Activated CD8-positive, alpha-beta T cell treated with anti-CD3 and anti-CD28 coated beads for 36 hours (primary cell): ENCODE measurements at regions not wholly inside any gene's neighbourhood (a gene's known extent, or its start where the extent isn't known, plus 50 kb on each side); places are given as distances from the start of the nearest gene placed in this dataset.

Experiments
- ATAC-seq: fragments of 200-7000 bp; cut with Tn5 transposase; one replicate; pipeline ENCODE4 v1.10.0; 2021; ENCODE audit warnings: mild to moderate bottlenecking, moderate library complexity
- CTCF ChIA-PET: fragments of 350-600 bp; sonication (Branson Sonifier 250); formaldehyde crosslinking; loops from one replicate; lab custom pipeline; 2021; ENCODE audit warnings: antibody characterized with exemption; lab: Charles Lee
- POLR2A ChIA-PET: fragments of 350-600 bp; sonication (Branson Sonifier 250); formaldehyde crosslinking; loops from one replicate; lab custom pipeline; 2021; ENCODE audit warnings: antibody characterized with exemption; lab: Charles Lee
- DNase-seq: peaks from one replicate; pipeline ENCODE4 v3.0.0-alpha.2; 2020
- H3K27ac Mint-ChIP-seq: one replicate; pipeline ENCODE4 v1.8.0; 2021; ENCODE audit warnings: mild to moderate bottlenecking, mixed read lengths
- H3K27me3 Mint-ChIP-seq: one replicate; pipeline ENCODE4 v1.8.0; 2021; ENCODE audit warnings: mixed read lengths
- H3K36me3 Mint-ChIP-seq: one replicate; pipeline ENCODE4 v1.8.0; 2021; ENCODE audit warnings: low read depth, mixed read lengths
- H3K4me1 Mint-ChIP-seq: one replicate; pipeline ENCODE4 v1.8.0; 2021; ENCODE audit warnings: low read depth, mixed read lengths
- H3K4me3 Mint-ChIP-seq: one replicate; pipeline ENCODE4 v1.8.0; 2021; ENCODE audit warnings: mild to moderate bottlenecking, moderate library complexity, mixed read lengths
- H3K9me3 Mint-ChIP-seq: one replicate; pipeline ENCODE4 v1.8.0; 2021; ENCODE audit warnings: mixed read lengths
- intact Hi-C: fragments of 100-400 bp; cut with micrococcal nuclease; formaldehyde crosslinking; loops from one replicate; pipeline ENCODE4 v1.10.0; 2022
- TF ChIP-seq, protein P1 (sequence below): fragments of 200-600 bp; IDR thresholded peaks from one replicate; pipeline ENCODE4 v1.8.0; 2022; ENCODE audit warnings: antibody characterized with exemption, mild to moderate bottlenecking

DNA sequence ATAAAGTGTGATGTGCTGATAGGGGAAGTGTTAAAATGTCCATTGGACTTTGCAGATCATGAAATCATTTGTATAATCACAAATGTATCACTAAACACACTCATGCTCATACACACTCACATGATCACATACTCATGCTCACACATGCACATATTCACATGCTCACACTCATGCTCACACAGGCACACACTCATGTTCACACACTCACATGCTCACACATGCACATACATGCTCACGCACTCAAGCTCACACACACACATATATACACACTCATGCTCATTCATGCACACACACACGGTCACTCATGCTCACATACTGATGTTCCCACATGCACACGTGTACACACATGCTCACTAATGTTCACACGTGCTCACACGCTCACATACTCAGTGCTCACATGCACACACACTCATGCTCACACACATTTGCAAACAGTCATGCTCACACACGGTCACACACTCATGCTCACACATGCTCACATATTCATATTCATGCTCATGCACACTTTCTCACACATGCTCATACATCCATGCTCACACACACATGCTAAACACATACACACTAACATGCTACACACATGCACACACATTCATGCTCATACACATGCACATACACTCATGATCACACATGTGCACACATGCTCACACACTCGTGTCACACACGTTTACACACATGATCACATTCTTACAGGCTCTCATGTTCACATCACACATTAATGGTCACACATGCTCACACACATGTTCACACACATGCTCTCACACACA lies 116.7 kb upstream of the GJB6 start:
- Mint-ChIP-seq H3K27ac (no peak overlapping the region), H3K4me1 (no peaks in the 10 kb centered on the region), H3K36me3 (no peaks in the 10 kb centered on the region), H3K27me3 (no peaks in the 10 kb centered on the region), H3K9me3 (no peaks in the 10 kb centered on the region), H3K4me3 (no peak overlapping the region)
- POLR2A ChIA-PET = no interaction called here
- intact Hi-C loops = no loop called here
- TF ChIP-seq, protein P1, sequence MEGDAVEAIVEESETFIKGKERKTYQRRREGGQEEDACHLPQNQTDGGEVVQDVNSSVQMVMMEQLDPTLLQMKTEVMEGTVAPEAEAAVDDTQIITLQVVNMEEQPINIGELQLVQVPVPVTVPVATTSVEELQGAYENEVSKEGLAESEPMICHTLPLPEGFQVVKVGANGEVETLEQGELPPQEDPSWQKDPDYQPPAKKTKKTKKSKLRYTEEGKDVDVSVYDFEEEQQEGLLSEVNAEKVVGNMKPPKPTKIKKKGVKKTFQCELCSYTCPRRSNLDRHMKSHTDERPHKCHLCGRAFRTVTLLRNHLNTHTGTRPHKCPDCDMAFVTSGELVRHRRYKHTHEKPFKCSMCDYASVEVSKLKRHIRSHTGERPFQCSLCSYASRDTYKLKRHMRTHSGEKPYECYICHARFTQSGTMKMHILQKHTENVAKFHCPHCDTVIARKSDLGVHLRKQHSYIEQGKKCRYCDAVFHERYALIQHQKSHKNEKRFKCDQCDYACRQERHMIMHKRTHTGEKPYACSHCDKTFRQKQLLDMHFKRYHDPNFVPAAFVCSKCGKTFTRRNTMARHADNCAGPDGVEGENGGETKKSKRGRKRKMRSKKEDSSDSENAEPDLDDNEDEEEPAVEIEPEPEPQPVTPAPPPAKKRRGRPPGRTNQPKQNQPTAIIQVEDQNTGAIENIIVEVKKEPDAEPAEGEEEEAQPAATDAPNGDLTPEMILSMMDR = no peak
- CTCF ChIA-PET = no interaction called here
- DNase-seq (no peak), ATAC-seq (no peak)

DNA sequence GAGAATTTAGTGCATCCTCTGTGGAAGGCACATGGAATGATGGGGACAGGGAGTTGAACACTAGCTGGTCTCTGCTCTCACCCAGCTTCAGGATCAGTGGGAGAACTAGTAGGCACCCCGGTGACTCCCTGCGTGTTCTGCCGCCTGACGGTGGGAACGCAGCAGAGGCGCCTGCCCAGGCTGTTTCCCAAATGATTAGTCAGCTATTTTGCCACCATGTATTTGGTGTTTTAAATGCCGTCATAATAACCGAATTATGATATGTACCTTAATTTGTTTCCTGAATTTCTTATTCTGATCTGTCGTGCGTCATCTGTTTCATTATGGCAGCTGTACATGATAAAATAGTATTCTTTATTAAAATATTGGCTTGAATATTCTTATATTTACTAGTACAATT lies 115.9 kb upstream of the GJB6 start:
- Mint-ChIP-seq H3K4me3 (no peak overlapping the region), H3K9me3 (no peaks in the 10 kb centered on the region), H3K27ac (no peak overlapping the region), H3K27me3 (no peaks in the 10 kb centered on the region), H3K4me1 (no peaks in the 10 kb centered on the region), H3K36me3 (no peaks in the 10 kb centered on the region)
- DNase-seq = no peak
- CTCF ChIA-PET = no interaction called here
- ATAC-seq = no peak
- intact Hi-C loops = no loop called here
- TF ChIP-seq, protein P1 = no peak
- POLR2A ChIA-PET = no interaction called here

DNA sequence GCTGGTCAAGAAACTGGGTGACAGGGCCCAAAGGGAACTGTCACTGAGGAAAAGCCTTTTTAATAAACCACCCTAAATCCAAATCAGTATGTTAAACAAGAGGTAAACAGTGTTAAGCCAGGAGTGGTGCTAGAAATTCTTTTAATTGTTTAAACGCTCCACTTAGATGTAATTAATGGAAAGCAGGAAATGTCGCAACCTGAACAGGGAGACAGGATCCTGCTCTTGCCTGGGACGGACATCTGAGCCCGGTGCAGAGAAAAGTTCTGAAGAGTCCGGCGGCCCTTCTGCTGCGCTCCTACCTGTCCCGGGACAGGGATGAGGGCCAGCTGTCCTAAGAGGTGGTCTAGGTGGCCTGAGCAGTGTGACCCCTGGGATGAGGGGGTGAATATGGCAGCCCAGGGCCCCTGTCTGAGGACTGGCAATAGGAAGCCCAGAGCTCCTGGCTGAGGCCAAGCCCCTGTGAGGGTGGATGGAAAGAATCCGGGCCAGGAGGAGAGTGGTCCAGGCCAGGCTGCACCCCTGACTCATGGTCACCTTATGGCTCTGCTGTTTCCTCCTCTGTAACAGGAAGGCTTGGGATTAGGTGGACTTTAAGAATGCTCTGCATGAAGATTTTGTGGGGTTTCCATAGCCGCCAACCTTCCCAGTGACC lies 112.8 kb upstream of the GJB6 start:
- TF ChIP-seq, protein P1 = no peak
- Mint-ChIP-seq H3K27me3 (no peaks in the 10 kb centered on the region), H3K4me3 (no peak overlapping the region), H3K27ac (no peak overlapping the region), H3K4me1 (no peaks in the 10 kb centered on the region), H3K9me3 (no peaks in the 10 kb centered on the region), H3K36me3 (no peaks in the 10 kb centered on the region)
- intact Hi-C loops = no loop called here
- ChIA-PET CTCF (no interaction called here), POLR2A (no interaction called here)
- ATAC-seq (no peak), DNase-seq (no peak)

DNA sequence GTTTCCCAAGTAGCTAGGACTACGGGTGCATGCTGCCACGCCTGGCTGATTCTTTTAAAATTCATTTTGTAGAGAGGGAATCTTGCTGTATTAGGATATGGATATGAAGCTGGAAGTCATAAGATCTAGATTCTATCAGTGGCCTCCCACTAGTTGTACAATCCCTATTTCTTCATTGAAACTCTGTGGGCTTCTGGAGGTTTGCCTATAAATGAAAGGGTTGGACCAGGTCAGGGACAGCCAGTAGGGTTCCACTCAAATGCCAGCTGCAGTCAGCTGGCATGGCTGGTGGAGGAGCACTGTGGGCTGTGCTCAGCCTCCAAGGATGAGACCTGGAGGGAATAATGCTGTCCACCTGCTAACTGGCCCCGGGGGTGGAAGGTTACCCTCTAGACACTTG lies 110.2 kb upstream of the GJB6 start:
- ChIA-PET POLR2A (no interaction called here), CTCF (interaction anchor here (1.6 kb wide), 1 partner anchor 145 kb away, joined by 7 read pairs; no protein-coding TSS in a partner anchor)
- intact Hi-C loops = no loop called here
- no peaks in the 10 kb centered on the region for H3K27me3 Mint-ChIP-seq
- H3K4me1 Mint-ChIP-seq = peaks cover 3% of the 10 kb centered on the region
- H3K9me3 Mint-ChIP-seq = no peaks in the 10 kb centered on the region
- no peak overlapping the region for H3K4me3 Mint-ChIP-seq
- DNase-seq = no peak
- ATAC-seq = no peak
- no peaks in the 10 kb centered on the region for H3K36me3 Mint-ChIP-seq
- H3K27ac Mint-ChIP-seq = no peak overlapping the region
- TF ChIP-seq, protein P1 = no peak

DNA sequence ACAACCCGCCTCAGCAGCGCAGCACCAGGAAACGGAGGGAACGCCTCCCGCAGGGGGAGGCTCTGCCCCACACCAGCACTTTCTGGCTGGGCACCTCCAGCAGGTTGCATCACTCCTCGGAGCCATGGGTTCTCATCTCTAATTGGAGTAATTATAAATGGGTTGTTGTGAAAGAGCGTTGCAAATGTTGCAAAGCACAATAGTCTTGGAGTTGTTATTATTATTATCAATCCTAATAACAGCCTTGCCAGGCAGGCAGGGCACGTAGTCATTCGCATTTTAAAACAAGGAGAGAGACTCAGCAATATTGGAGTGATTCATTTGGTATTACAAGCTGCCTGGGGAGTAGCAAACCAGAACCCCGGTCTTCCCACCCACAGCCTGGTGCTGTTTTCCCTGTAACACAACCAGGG lies 108.6 kb upstream of the GJB6 start:
- Mint-ChIP-seq H3K36me3 (no peaks in the 10 kb centered on the region), H3K9me3 (no peaks in the 10 kb centered on the region), H3K4me3 (no peak overlapping the region), H3K27ac (no peak overlapping the region), H3K4me1 (peaks cover 5% of the 10 kb centered on the region), H3K27me3 (peaks cover 4% of the 10 kb centered on the region)
- ChIA-PET POLR2A (no interaction called here), CTCF (no interaction called here)
- ATAC-seq (no peak), DNase-seq (no peak)
- TF ChIP-seq, protein P1 = no peak
- intact Hi-C loops = no loop called here
